GM23248 (cell line): ENCODE measurements at regions not wholly inside any gene's neighbourhood (a gene's known extent, or its start where the extent isn't known, plus 50 kb on each side); places are given as distances from the start of the nearest gene placed in this dataset.

ENCODE experiments used
- DNase-seq: peaks from one replicate; pipeline ENCODE4 v3.0.0-alpha.2; 2015
- H2AFZ ChIP-seq: fragments of 200-600 bp; sonication (generic); 2 replicates; pipeline ENCODE4 v1.6.1; 2016; ENCODE audit warnings: antibody characterized with exemption
- H3F3A ChIP-seq: fragments of 200-600 bp; sonication (generic); 2 replicates; pipeline ENCODE4 v1.6.1; 2016; ENCODE audit warnings: mild to moderate bottlenecking, antibody characterized with exemption, mixed run types; ENCODE audit not compliant: insufficient read depth
- H3K27ac ChIP-seq: fragments of 200-600 bp; sonication (generic); 2 replicates; pipeline ENCODE4 v1.5.1; 2016; ENCODE audit warnings: mild to moderate bottlenecking
- H3K27me3 ChIP-seq: fragments of 200-600 bp; sonication (generic); replicated peaks from 2 replicates; pipeline ENCODE4 v1.6.1; 2016; ENCODE audit warnings: mild to moderate bottlenecking; ENCODE audit not compliant: insufficient read depth
- H3K36me3 ChIP-seq: fragments of 200-600 bp; sonication (generic); 2 replicates; pipeline ENCODE4 v1.6.1; 2016; ENCODE audit warnings: low read depth, mild to moderate bottlenecking
- H3K4me1 ChIP-seq: fragments of 200-600 bp; sonication (generic); 2 replicates; pipeline ENCODE4 v1.6.1; 2016; ENCODE audit warnings: mild to moderate bottlenecking; ENCODE audit not compliant: insufficient read depth
- H3K4me2 ChIP-seq: fragments of 200-600 bp; sonication (generic); one replicate; pipeline ENCODE4 v1.6.1; 2016; ENCODE audit warnings: mild to moderate bottlenecking; ENCODE audit not compliant: unreplicated experiment
- H3K4me3 ChIP-seq: fragments of 200-600 bp; sonication (generic); 2 replicates; pipeline ENCODE4 v1.5.1; 2016; ENCODE audit warnings: mild to moderate bottlenecking
- H3K79me2 ChIP-seq: fragments of 200-600 bp; sonication (generic); 2 replicates; pipeline ENCODE4 v1.6.1; 2016; ENCODE audit warnings: mild to moderate bottlenecking; ENCODE audit not compliant: insufficient read depth
- H3K9ac ChIP-seq: fragments of 200-600 bp; sonication (generic); 2 replicates; pipeline ENCODE4 v1.6.1; 2016; ENCODE audit warnings: mild to moderate bottlenecking
- H3K9me2 ChIP-seq: fragments of 200-600 bp; sonication (generic); 2 replicates; pipeline ENCODE4 v1.6.1; 2016; ENCODE audit warnings: mixed run types, mild to moderate bottlenecking, moderate library complexity; ENCODE audit not compliant: insufficient read depth
- H3K9me3 ChIP-seq: fragments of 200-600 bp; sonication (generic); one replicate; pipeline ENCODE4 v1.6.1; 2017; ENCODE audit warnings: low read depth
- H4K20me1 ChIP-seq: fragments of 200-600 bp; sonication (generic); 2 replicates; pipeline ENCODE4 v1.6.0; 2016; ENCODE audit not compliant: insufficient read depth
- EZH2 ChIP-seq: fragments of 200-600 bp; sonication (generic); IDR thresholded peaks from 2 replicates; pipeline ENCODE4 v1.6.1; 2018; ENCODE audit warnings: antibody characterized with exemption, mild to moderate bottlenecking; ENCODE audit not compliant: insufficient read depth, poor library complexity, severe bottlenecking
- EZH2phosphoT487 ChIP-seq: fragments of 200-600 bp; sonication (generic); IDR thresholded peaks from 2 replicates; pipeline ENCODE4 v1.6.1; 2018; ENCODE audit warnings: antibody characterized with exemption, moderate library complexity, mild to moderate bottlenecking, low read depth; ENCODE audit not compliant: insufficient read depth
- WGBS, 2 experiments: methylation state at CpG; one replicate each; pipeline ENCODE4 v1.1.6; 2015 to 2017; ENCODE audit warnings: low lambda C conversion rate in 2 of 2, low coverage in 1 of 2; ENCODE audit errors: missing lambda C conversion rate in 2 of 2; 5-methylcytosine and 5-hydroxymethylcytosine counted together
- in situ Hi-C: fragments of 300-500 bp; cut with MboI; formaldehyde crosslinking; loops from 2 replicates; pipeline ENCODE4 v1.15.0; 2020

DNA sequence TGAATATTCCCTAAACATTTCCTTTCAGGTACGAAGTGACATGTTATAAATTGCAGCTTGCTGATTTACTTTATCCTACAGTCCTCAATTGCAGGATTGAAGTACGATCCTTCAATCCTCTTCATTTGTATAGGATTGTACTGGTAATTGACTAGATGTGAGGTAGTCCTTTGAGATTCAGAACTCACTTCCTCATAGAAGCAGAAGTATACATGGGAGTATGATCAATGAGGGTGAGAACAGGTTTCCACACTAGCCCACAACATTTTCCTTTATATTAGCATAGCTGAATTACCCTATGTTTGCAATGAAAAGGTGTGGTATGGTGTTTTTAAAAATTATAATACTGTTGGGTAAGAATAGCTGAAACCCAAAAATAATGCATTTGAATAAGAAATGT lies 160.0 kb upstream of the UMPS start:
- no peaks in the 10 kb centered on the region for H3K4me1 ChIP-seq
- in situ Hi-C loops, result loop anchor here (10.0 kb wide), 2 partner anchors 115 to 335 kb away; no protein-coding TSS in a partner anchor
- no peak overlapping the region for H3K9ac ChIP-seq
- no peaks in the 10 kb centered on the region for H4K20me1 ChIP-seq
- no peak overlapping the region for H3K27ac ChIP-seq
- no peak overlapping the region for H3K4me3 ChIP-seq
- peaks cover 9% of the 10 kb centered on the region for H3K27me3 ChIP-seq
- H3K36me3 ChIP-seq, result no peaks in the 10 kb centered on the region
- no peaks in the 10 kb centered on the region for H3F3A ChIP-seq
- TF ChIP-seq EZH2, result no peak
- no peak for TF ChIP-seq EZH2phosphoT487
- no peak overlapping the region for H3K4me2 ChIP-seq
- 48 to 54% methylated on average over 2 of the region's 2 CpGs for WGBS, 2 experiments
- H3K9me3 ChIP-seq, result no peaks in the 10 kb centered on the region
- no peaks in the 10 kb centered on the region for H3K9me2 ChIP-seq
- no peak for DNase-seq
- H3K79me2 ChIP-seq, result no peaks in the 10 kb centered on the region
- H2AFZ ChIP-seq, result no peak overlapping the region

DNA sequence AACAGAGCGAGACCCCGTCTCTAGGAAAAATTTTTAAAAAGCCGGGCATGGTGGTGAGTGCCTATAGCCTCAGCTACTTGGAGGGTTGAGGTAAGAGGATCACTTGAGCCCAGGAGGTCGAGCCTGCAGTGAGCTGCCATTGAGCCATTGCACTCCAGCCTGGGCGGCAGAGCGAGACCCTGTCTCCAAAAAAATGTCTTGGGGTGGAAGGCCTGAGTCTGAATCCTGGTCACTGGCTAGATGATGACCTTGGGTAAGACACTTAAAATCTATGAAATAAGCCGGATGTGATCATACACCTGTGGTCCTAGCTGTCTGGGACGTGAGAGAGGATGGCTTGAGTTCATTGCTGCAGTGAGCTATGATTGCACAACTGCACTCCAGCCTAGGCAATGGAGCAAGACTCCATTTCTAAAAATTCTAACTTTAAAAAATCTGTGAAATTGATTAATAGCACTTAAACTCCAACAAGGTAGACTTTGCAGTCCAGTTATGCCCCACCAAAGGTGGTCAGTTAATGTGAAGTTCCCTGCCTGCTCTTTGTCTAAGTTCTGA lies 157.3 kb upstream of the UMPS start:
- H3K79me2 ChIP-seq, result no peaks in the 10 kb centered on the region
- no peak for DNase-seq
- no peaks in the 10 kb centered on the region for H3K9me2 ChIP-seq
- H3K9me3 ChIP-seq, result no peaks in the 10 kb centered on the region
- H2AFZ ChIP-seq, result no peak overlapping the region
- no peaks in the 10 kb centered on the region for H4K20me1 ChIP-seq
- no peak overlapping the region for H3K9ac ChIP-seq
- H3K27me3 ChIP-seq, result no peaks in the 10 kb centered on the region
- WGBS, 2 experiments, result 69 to 78% methylated on average over 8 of the region's 8 CpGs
- H3F3A ChIP-seq, result no peaks in the 10 kb centered on the region
- H3K4me1 ChIP-seq, result no peaks in the 10 kb centered on the region
- in situ Hi-C loops, result loop anchor here (10.0 kb wide), 2 partner anchors 112 to 332 kb away; no protein-coding TSS in a partner anchor
- no peaks in the 10 kb centered on the region for H3K36me3 ChIP-seq
- TF ChIP-seq EZH2 (no peak), EZH2phosphoT487 (no peak)
- no peak overlapping the region for H3K4me2 ChIP-seq
- no peak overlapping the region for H3K4me3 ChIP-seq
- no peak overlapping the region for H3K27ac ChIP-seq

DNA sequence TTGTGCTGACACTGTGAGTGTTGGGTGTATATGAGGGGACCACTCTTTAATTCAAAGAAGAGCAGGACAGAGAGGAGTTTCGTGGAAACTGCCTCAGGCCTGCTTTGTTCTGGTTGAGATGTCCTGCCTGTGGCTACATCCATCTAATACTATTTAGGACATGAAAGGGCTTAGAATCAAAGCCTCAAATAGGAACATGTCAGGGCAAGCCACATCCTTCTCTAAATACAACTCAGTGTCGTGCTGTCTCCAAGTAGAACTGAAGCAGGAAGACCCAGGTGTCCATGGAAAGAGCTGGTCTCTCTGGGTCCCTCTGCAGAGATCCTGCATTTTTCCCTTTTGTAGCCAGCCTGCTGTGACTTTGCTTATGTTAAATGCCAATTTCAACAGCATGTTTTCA lies 156.2 kb upstream of the UMPS start:
- Histone ChIP-seq H3K27ac (no peak overlapping the region), H3K27me3 (no peaks in the 10 kb centered on the region), H3K4me1 (no peaks in the 10 kb centered on the region), H4K20me1 (no peaks in the 10 kb centered on the region), H2AFZ (no peak overlapping the region), H3F3A (no peaks in the 10 kb centered on the region), H3K79me2 (no peaks in the 10 kb centered on the region), H3K9ac (no peak overlapping the region), H3K9me3 (no peaks in the 10 kb centered on the region), H3K4me3 (no peak overlapping the region), H3K4me2 (no peak overlapping the region), H3K9me2 (no peaks in the 10 kb centered on the region), H3K36me3 (no peaks in the 10 kb centered on the region)
- no peak for DNase-seq
- TF ChIP-seq EZH2 (no peak), EZH2phosphoT487 (no peak)
- WGBS, 2 experiments, result 66 to 76% methylated on average over 2 of the region's 2 CpGs
- in situ Hi-C loops, result loop anchor here (10.0 kb wide), 2 partner anchors 111 to 331 kb away; no protein-coding TSS in a partner anchor

DNA sequence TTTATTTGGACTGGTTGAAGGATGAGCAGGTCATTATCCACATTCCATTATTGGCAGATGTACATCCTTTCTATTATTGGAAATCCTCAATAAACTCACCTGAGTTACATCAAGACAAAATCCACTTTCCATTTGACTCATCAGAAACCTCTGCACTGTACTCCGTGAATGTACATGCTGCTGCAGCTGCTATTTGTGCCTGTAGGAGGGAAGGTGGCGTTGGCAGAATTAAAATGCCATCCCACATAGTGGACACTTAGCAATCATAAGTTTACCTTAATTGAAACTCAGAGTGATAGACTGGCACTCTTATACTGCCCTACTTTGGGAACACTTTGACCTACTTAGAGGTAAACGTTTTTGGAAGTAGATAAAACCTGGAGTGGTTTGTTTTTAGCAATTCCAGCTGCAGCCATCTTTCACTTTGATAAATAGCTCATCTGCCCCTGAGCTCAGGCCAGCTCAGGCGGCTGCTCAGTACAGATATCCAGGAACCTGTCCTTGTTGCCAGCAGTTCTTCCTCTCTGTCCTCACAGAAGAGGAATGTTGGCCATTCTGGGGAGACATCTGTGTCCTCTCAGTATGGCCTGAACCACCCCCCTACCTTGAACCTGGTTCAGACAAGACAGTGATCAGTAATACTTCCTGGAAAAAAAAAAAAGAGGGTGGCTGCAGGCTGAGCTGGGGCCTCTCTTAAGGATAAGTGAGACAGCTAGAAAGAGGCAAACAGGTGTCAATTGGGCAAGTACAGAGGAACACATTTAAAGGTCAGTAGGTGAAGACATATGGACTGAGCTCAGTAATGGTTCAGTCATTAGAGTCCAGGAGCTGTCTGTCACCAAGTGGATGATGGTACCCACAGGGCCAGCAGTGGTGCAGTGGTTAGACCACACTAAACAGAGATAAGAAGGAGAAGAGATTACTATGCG lies 153.4 kb upstream of the UMPS start:
- H4K20me1 ChIP-seq, result no peaks in the 10 kb centered on the region
- DNase-seq, result no peak
- no peak overlapping the region for H3K9ac ChIP-seq
- TF ChIP-seq EZH2 (no peak), EZH2phosphoT487 (no peak)
- no peak overlapping the region for H3K4me3 ChIP-seq
- H3K27me3 ChIP-seq, result no peaks in the 10 kb centered on the region
- no peaks in the 10 kb centered on the region for H3F3A ChIP-seq
- H3K4me2 ChIP-seq, result no peak overlapping the region
- no peak overlapping the region for H2AFZ ChIP-seq
- H3K79me2 ChIP-seq, result no peaks in the 10 kb centered on the region
- H3K9me3 ChIP-seq, result no peaks in the 10 kb centered on the region
- H3K4me1 ChIP-seq, result no peaks in the 10 kb centered on the region
- H3K9me2 ChIP-seq, result no peaks in the 10 kb centered on the region
- H3K27ac ChIP-seq, result no peak overlapping the region
- 41 to 44% methylated on average over 5 of the region's 5 CpGs for WGBS, 2 experiments
- in situ Hi-C loops, result loop anchor here (10.0 kb wide), 2 partner anchors 108 to 328 kb away; no protein-coding TSS in a partner anchor
- H3K36me3 ChIP-seq, result no peaks in the 10 kb centered on the region
